ENCODE measurements at regions not wholly inside any gene's neighbourhood (a gene's known extent, or its start where the extent isn't known, plus 50 kb on each side); places are given as distances from the start of the nearest gene placed in this dataset.

DNA sequence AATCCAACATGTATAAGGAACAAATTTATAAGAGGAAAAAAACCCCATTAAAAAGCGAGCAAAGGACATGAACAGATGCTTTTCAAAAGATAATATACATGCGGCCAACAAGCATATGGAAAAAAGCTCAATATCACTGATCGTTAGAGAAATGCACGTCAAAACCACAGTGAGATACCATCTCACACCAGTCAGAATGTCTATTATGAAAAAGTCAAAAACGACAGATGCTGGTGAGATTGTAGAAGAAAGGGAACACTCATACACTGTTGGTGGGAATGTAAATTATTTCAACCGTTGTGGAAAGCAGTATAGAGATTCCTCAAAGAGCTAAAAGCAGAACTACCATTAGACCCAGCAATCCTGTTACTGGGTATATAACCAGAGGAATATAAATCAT, 465.4 kb downstream of the TMA16 start:
- DNase-seq, result no peak
- Histone ChIP-seq H3K36me3 (replicated peaks) (no peaks in the 10 kb centered on the region), H3K4me3 (ENCODE audit: low read depth, low read length) (no peak overlapping the region), H3K27ac (no peak overlapping the region), H3K27me3 (replicated peaks) (no peaks in the 10 kb centered on the region)
- TF ChIP-seq, protein P1, sequence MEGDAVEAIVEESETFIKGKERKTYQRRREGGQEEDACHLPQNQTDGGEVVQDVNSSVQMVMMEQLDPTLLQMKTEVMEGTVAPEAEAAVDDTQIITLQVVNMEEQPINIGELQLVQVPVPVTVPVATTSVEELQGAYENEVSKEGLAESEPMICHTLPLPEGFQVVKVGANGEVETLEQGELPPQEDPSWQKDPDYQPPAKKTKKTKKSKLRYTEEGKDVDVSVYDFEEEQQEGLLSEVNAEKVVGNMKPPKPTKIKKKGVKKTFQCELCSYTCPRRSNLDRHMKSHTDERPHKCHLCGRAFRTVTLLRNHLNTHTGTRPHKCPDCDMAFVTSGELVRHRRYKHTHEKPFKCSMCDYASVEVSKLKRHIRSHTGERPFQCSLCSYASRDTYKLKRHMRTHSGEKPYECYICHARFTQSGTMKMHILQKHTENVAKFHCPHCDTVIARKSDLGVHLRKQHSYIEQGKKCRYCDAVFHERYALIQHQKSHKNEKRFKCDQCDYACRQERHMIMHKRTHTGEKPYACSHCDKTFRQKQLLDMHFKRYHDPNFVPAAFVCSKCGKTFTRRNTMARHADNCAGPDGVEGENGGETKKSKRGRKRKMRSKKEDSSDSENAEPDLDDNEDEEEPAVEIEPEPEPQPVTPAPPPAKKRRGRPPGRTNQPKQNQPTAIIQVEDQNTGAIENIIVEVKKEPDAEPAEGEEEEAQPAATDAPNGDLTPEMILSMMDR (IDR thresholded peaks at IDR 0.05; ENCODE audit: low read depth, low read length, missing control alignments), result no peak
- in situ Hi-C loops (cut with HindIII; ENCODE audit: low pct_ligation_motif_present, low sequenced_read_pairs), result no loop called here

GRCh38 chr4:163966612-163967011, 472.1 kb downstream of the TMA16 start:
- H3K4me3 ChIP-seq (ENCODE audit: low read depth, low read length), result no peak overlapping the region
- no peak overlapping the region for H3K27ac ChIP-seq
- TF ChIP-seq, protein P1 (IDR thresholded peaks at IDR 0.05; ENCODE audit: low read depth, low read length, missing control alignments), result no peak
- in situ Hi-C loops (cut with HindIII; ENCODE audit: low pct_ligation_motif_present, low sequenced_read_pairs), result no loop called here
- DNase-seq, result no peak
- no peaks in the 10 kb centered on the region for H3K27me3 ChIP-seq (replicated peaks)
- no peaks in the 10 kb centered on the region for H3K36me3 ChIP-seq (replicated peaks)

DNA sequence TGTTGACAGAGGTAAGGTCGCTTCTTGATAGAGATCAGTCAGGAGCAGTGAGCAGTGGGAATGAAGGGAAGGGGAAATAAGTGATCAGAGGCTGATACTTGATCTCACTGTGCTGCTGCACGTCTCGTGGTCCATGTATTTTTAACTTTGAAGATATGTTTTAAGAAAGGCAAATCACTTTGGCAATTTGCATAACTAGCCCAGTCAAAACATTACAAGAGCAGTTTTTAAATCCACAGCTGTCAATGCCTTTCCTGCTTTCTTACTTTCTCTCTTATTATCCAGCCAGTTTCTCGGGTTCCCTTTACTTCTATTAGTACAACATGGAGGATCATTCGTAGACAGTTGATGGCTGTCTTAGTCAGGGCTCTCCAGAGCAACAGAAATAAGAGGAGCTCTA, 472.8 kb downstream of the TMA16 start:
- Histone ChIP-seq H3K4me3 (ENCODE audit: low read depth, low read length) (no peak overlapping the region), H3K27me3 (replicated peaks) (no peaks in the 10 kb centered on the region), H3K27ac (no peak overlapping the region), H3K36me3 (replicated peaks) (no peaks in the 10 kb centered on the region)
- TF ChIP-seq, protein P1 (IDR thresholded peaks at IDR 0.05; ENCODE audit: low read depth, low read length, missing control alignments), result no peak
- no peak for DNase-seq
- in situ Hi-C loops (cut with HindIII; ENCODE audit: low pct_ligation_motif_present, low sequenced_read_pairs), result no loop called here

GRCh38 chr4:163967710-163968109, 473.2 kb downstream of the TMA16 start:
- DNase-seq, result no peak
- no peaks in the 10 kb centered on the region for H3K27me3 ChIP-seq (replicated peaks)
- no peaks in the 10 kb centered on the region for H3K36me3 ChIP-seq (replicated peaks)
- in situ Hi-C loops (cut with HindIII; ENCODE audit: low pct_ligation_motif_present, low sequenced_read_pairs), result no loop called here
- TF ChIP-seq, protein P1 (IDR thresholded peaks at IDR 0.05; ENCODE audit: low read depth, low read length, missing control alignments), result no peak
- H3K27ac ChIP-seq, result no peak overlapping the region
- no peak overlapping the region for H3K4me3 ChIP-seq (ENCODE audit: low read depth, low read length)

DNA sequence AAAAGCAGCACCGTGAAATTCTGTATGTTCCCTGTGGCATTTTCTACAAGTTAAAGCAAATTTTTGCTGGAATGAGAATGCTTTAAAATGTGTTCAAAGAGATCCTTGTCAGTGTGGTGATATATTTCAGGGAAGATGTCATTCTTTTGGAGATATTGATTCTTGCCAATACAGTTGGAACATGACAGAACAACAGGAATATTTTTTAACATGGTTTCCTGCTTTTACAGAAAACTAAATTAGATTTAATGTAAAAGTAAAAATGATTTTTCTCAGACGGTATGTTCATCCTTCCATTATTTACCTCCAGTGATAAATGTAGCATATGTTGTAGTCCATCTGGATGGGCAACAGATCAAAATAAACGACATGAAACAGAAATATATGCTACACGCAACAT, 474.8 kb downstream of the TMA16 start:
- Histone ChIP-seq H3K27me3 (replicated peaks) (no peaks in the 10 kb centered on the region), H3K4me3 (ENCODE audit: low read depth, low read length) (no peak overlapping the region), H3K27ac (no peak overlapping the region), H3K36me3 (replicated peaks) (no peaks in the 10 kb centered on the region)
- no peak for DNase-seq
- in situ Hi-C loops (cut with HindIII; ENCODE audit: low pct_ligation_motif_present, low sequenced_read_pairs), result no loop called here
- TF ChIP-seq, protein P1 (IDR thresholded peaks at IDR 0.05; ENCODE audit: low read depth, low read length, missing control alignments), result no peak

GRCh38 chr4:163976588-163976987, 482.1 kb downstream of the TMA16 start:
- Histone ChIP-seq H3K27me3 (replicated peaks) (no peaks in the 10 kb centered on the region), H3K36me3 (replicated peaks) (no peaks in the 10 kb centered on the region), H3K27ac (no peak overlapping the region), H3K4me3 (ENCODE audit: low read depth, low read length) (no peak overlapping the region)
- TF ChIP-seq, protein P1 (IDR thresholded peaks at IDR 0.05; ENCODE audit: low read depth, low read length, missing control alignments), result no peak
- DNase-seq, result no peak
- in situ Hi-C loops (cut with HindIII; ENCODE audit: low pct_ligation_motif_present, low sequenced_read_pairs), result no loop called here
